CD4-positive, alpha-beta T cell treated with Interleukin-1 beta for 1 hour (primary cell): ENCODE measurements at regions not wholly inside any gene's neighbourhood (a gene's known extent, or its start where the extent isn't known, plus 50 kb on each side); places are given as distances from the start of the nearest gene placed in this dataset.

Experiments
- DNase-seq, 2 donors: peaks; one replicate each; pipeline ENCODE4 v3.0.0-alpha.2; 2020 to 2022

GRCh38 chr5:61264273-61264661 is 67.8 kb upstream of the ZSWIM6 start:
- DNase-seq: no peak

GRCh38 chr5:61267116-61267515 is 64.9 kb upstream of the ZSWIM6 start:
- no peak for DNase-seq

GRCh38 chr5:61268871-61269270 is 63.2 kb upstream of the ZSWIM6 start:
- DNase-seq: no peak

- DNase-seq: no peak
Measured at GRCh38 chr5:61270510-61271165, 61.4 kb upstream of the ZSWIM6 start.

GRCh38 chr5:61272688-61273087 is 59.4 kb upstream of the ZSWIM6 start:
- no peak for DNase-seq

- no peak for DNase-seq
Measured at GRCh38 chr5:61273279-61273975, 58.6 kb upstream of the ZSWIM6 start.

- no peak for DNase-seq
Measured at GRCh38 chr5:61274511-61274911, 57.5 kb upstream of the ZSWIM6 start.

GRCh38 chr5:61275841-61276240 is 56.2 kb upstream of the ZSWIM6 start:
- peak; percentile 24 to 70 for DNase-seq

- peak in 1 of 2 donors; percentile 15 for DNase-seq
Measured at GRCh38 chr5:61277190-61277589, 54.9 kb upstream of the ZSWIM6 start.

- no peak for DNase-seq
Measured at GRCh38 chr5:61277781-61278180, 54.3 kb upstream of the ZSWIM6 start.

- no peak for DNase-seq
Measured at GRCh38 chr5:61279725-61280124, 52.3 kb upstream of the ZSWIM6 start.

- no peak for DNase-seq
Measured at GRCh38 chr5:61280205-61280604, 51.9 kb upstream of the ZSWIM6 start.

GRCh38 chr5:61280761-61281427 is 51.2 kb upstream of the ZSWIM6 start:
- no peak for DNase-seq

GRCh38 chr5:61281686-61282085 is 50.4 kb upstream of the ZSWIM6 start:
- no peak for DNase-seq
